ENCODE measurements at regions not wholly inside any gene's neighbourhood (a gene's known extent, or its start where the extent isn't known, plus 50 kb on each side); places are given as distances from the start of the nearest gene placed in this dataset.

- TF ChIP-seq TAF1 (IDR thresholded peaks at IDR 0.05; ENCODE audit: low read depth) = no peak
- TF ChIP-seq, protein P1, sequence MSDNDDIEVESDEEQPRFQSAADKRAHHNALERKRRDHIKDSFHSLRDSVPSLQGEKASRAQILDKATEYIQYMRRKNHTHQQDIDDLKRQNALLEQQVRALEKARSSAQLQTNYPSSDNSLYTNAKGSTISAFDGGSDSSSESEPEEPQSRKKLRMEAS (IDR thresholded peaks at IDR 0.05) = no peak
- TF ChIP-seq NFIC (IDR thresholded peaks at IDR 0.05) = no peak
- TF ChIP-seq EP300 (IDR thresholded peaks at IDR 0.05; ENCODE audit: borderline replicate concordance) = no peak
- no peak for TF ChIP-seq USF1 (IDR thresholded peaks at IDR 0.05)
Measured at GRCh38 chr1:208577381-208577905, 333.3 kb upstream of the PLXNA2 start.

Measured in Ishikawa (cell line).